Epithelial cell of esophagus (primary cell): ENCODE measurements at regions not wholly inside any gene's neighbourhood (a gene's known extent, or its start where the extent isn't known, plus 50 kb on each side); places are given as distances from the start of the nearest gene placed in this dataset.
A peak's percentile ranks its signal among the peaks of the same experiment; 100 is the strongest.
"Not testable (repeated sequence)": the region's sequence is repeated elsewhere in the genome, so short reads cannot be mapped to it uniquely, and the experiment has no call there.

Experiments used
- DNase-seq: peaks from one replicate; pipeline ENCODE4 v3.0.0; 2010; ENCODE audit warnings: low read depth
- H3K4me3 ChIP-seq: 2 replicates; pipeline ENCODE4 v1.5.1; 2011; ENCODE audit warnings: mild to moderate bottlenecking, low read length, control low read depth
- CTCF ChIP-seq: IDR thresholded peaks from 2 replicates; pipeline ENCODE4 v1.5.1; 2011; ENCODE audit warnings: low read depth, mild to moderate bottlenecking, low read length, control low read depth, inconsistent platforms; ENCODE audit not compliant: insufficient read depth; ENCODE audit errors: missing control alignments

DNA sequence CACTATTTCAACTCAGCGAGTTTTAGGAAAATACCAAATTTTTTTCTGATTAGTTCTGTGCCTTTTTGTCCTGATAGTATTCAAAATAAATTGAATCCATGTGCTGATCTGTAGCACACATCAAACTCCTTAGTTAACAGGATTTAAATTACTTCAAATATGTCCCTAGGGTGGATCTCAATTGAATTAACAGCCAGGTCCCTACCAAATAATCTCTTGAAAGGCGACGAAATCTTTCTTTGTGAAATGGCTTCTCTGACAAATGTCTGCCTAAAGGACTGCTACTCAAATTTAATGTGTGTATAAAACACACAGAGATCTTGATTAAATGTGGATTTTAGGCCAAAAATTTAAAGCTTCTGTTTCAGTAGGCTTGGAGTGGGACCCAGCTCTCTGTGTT, 989.6 kb upstream of the KCND2 start:
- DNase-seq: no peak
- TF ChIP-seq CTCF: no peak
- no peak overlapping the region for H3K4me3 ChIP-seq

DNA sequence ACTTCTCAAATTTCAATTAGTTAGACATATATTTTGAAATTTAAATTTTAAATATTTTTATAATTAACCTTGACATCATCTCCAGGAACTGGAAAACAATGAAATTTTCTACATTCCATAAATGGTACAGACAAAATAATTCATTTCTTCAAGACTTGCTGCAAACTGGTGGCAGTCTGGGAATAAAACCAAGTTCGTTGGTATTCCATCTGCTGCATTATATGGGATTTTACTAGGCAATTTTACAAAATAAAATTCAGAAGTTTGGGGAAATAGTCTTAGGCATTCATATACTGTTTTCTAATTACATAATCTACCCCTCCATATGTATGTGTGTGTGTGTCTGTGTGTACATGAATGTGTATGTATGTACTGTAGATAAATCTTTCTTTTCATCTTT, 984.6 kb upstream of the KCND2 start:
- DNase-seq: no peak
- TF ChIP-seq CTCF: no peak
- no peak overlapping the region for H3K4me3 ChIP-seq

DNA sequence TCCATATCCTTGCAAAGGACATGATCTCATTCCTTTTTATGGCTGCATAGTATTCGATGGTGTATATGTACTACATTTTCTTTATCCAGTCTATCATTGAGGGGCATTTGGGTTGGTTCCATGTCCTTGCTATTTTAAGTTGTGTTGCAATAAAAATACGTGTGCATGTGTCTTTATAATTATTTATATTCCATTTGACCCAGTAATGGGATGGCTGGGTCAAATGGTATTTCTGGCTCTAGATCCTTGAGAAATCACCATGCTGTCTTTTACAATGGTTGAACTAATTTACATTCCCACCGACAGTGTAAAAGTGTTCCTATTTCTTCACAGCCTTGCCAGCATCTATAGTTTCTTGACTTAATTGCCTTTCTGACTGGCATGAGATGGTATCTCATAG, 972.6 kb upstream of the KCND2 start:
- not testable (repeated sequence) for DNase-seq, H3K4me3 ChIP-seq

DNA sequence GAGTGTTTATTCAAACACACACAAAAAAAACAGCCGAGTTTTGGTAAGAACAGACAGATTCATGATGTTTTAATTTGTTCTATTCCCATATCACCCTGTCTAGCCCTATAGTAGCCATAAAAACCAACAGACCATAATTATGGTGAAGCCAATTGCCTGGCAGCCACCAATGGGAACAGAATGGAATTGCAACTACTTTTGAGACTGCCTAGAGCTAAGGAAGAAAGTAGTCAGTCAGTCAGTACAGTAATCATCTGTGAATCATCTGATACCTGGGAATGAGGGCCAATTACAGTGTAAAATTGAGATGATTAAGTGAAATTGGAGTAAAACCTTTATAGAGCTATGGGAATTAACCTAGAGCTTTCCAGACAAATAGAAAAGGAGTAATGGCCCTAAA, 952.7 kb upstream of the KCND2 start:
- no peak overlapping the region for H3K4me3 ChIP-seq
- DNase-seq: peak; percentile 55
- TF ChIP-seq CTCF: peak; percentile 28

- no peak overlapping the region for H3K4me3 ChIP-seq
- TF ChIP-seq CTCF: no peak
- no peak for DNase-seq
Measured at GRCh38 chr7:119329715-119330114, 943.3 kb upstream of the KCND2 start.

- DNase-seq: no peak
- no peak overlapping the region for H3K4me3 ChIP-seq
- TF ChIP-seq CTCF: no peak
Measured at GRCh38 chr7:119335405-119335804, 937.6 kb upstream of the KCND2 start.

GRCh38 chr7:119341822-119342221, 931.2 kb upstream of the KCND2 start:
- no peak overlapping the region for H3K4me3 ChIP-seq
- DNase-seq: no peak
- TF ChIP-seq CTCF: no peak

GRCh38 chr7:119343289-119343688, 929.7 kb upstream of the KCND2 start:
- no peak for DNase-seq
- no peak overlapping the region for H3K4me3 ChIP-seq
- no peak for TF ChIP-seq CTCF
